HG02884 (cell line): ENCODE measurements at regions not wholly inside any gene's neighbourhood (a gene's known extent, or its start where the extent isn't known, plus 50 kb on each side); places are given as distances from the start of the nearest gene placed in this dataset.
A peak's percentile ranks its signal among the peaks of the same experiment; 100 is the strongest.

Experiments used
- ATAC-seq: cut with Tn5 transposase; IDR thresholded peaks from one replicate; pipeline ENCODE4 v1.9.1; 2021; ENCODE audit warnings: mild to moderate bottlenecking, moderate library complexity; ENCODE audit not compliant: unreplicated experiment

DNA sequence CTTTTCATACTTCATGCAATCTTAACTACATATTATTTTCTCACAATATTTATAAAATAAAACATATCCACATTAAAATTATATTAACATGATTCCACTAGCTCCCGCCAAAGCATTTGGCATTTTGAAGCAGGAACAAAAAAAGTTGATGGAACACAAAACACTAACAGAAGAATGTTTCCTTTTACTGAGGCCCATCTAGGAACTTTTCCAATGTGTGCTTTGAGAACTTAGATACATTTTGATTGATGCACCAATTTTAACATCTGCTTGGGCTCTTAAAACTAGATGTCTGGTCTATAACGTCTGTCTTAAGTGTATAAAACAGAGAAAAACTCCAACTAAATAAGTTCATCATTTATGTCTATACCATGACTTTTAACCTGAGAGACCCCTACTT lies 1214.8 kb downstream of the SORCS1 start:
- no peak for ATAC-seq

DNA sequence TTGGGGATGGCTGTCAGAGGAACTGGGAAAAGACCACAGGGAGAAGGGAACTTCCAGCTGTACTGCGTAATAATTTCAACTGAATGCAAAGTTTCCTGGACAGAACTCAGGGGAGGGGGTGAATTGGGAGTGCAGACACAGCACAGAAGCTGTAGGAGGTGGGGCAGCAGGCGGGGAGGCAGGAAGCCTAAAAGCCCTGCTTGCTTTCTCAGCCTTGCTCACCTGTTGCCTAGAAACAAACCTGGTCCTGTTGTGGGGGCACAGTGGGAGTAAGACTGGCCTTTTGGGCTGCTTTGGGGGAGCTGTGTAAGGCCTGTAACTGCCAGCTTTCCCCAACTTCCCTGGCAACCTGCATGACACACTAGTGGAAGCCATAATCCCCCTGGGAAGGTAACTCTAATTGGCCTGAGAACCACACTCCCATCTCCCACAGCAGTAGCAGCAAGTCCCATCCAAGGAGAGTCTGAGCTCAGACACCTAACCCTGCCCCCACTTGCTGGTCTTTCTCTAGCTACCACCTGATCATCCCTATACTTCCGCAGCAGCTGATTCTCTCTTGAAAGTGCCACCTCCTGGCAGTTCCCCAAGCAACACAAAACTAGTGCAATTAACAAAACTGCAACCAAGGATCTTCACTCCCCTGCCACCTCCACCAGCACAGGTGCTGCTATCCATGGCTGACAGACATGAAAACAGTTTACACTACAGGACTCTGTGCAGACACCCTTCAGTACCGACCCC lies 1239.3 kb downstream of the SORCS1 start:
- ATAC-seq, result no peak

DNA sequence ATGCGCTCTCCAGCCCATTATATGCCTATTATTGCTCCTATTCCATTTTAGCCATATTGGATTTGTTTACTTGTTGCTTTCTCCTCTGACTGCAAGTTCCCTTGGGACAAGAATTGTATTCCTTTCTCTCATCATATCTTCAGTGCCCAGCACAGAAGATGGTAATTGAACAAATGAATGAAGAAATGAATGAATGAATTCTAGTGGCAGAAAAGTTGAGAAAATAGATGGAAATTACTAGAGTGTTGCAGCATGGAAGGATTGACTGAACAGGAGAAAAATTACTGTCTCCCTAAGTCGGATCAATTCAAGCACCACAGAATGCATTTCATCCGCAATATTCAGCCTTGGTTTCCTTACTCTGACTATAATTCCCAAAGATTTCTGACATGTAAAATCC lies 1243.2 kb downstream of the SORCS1 start:
- ATAC-seq, result no peak

DNA sequence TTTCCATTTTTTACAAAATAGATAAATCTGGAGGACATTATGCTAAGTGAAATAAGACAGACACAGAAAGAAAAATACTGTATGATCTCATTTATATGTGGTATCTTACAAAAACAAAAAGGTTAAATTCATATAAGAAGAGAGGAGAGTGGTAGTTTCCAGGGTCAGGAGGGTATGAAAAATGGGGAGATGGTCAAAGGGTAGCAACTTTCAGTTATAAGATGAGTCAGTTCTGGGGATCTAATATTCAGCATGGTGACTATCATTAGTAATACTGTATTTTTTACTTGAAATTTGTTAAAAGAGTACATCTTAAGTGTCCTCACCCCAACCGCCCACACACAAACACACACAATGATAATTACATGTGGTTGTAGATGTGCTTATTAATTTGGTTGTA lies 1250.1 kb downstream of the SORCS1 start:
- ATAC-seq, result no peak

DNA sequence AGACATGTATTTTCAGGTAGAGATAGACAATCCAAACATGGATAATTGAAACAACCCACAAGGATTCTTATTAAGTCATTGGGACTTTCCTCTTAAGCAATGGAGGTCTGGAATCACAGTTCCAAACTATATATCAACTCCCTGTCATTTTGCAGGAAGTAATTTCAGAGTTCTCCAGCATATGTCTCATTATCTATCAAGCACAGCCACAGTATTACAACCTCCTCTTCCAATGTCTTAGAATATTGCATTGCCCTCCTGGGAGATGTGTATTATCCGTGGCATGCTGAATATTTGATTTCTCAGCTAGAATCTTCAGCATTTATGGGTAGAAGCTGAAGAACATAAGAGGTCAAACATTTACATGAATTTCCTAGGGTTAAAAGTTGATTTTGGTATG lies 1255.8 kb downstream of the SORCS1 start:
- no peak for ATAC-seq

DNA sequence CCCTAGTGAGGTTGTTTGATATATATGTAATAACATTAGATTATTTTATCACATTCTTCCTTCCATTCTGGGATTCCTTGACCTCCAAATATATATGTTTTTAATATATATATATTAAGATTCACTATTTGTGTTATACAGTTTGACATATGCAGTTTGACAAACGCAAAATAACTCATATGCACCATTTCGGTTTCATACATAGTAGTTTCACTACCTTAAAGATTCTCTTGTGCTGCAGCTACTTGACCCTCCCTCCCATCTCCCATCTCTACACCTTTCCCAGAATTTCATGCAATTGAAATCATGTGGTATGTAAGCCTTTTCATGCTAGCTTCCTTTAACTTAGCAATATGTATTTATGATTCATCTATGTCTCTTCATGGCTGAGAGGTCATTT lies 1244.4 kb downstream of the SORCS3 start:
- no peak for ATAC-seq

DNA sequence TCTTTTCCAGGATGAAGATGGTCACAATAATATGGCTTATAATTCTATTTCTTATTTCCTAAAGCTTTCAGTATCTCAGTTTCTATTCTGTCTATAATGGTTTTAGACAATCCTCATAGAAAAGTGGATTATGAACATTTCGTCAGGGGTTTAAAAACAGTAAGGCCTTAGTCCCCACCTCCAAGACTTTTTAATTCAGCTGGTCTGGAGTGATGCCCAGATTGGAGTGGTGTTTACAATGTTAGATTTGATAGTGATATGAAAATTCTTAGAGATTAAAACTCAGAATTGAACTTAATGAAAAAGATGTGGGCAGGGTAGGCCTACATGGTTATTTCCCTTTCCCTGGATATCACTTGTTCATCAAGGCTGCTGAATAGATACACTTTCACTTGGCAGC lies 1238.3 kb downstream of the SORCS3 start:
- no peak for ATAC-seq

DNA sequence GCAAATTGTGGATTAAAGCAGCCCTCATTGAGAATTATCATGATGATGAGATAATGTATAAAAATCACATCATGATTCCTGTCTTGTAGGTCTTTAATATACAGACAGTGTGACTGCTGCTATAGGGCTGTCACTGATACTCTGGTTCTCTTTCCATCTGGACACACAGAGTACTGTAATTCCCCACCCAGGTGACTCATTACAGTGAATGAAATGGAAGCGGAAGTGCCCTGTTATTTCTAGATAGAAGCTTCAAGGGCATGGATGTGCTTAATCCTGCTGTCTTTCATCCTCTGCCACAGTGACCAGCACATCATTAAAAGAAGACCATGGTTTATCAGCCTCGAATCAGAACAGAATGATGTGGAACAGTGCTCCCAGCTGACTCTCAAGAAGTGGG lies 1234.0 kb downstream of the SORCS3 start:
- no peak for ATAC-seq

DNA sequence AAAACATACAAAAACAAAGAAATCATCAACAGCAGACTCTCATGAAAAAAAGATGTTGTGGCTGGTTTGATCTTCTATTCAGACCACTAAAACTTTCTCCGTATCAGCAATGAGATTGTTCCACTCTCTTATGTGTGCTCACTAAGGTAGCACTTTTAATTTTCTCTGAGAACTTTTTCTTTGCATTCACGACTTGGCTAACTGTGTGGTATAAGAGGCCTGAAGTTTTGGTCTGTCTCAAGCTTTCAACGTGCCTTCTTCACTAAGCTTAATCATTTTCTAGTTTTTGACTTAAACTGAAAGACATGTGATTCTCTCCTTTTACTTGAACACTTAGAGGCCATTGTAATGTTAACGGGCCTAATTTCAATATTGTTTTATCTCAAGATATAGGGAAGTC lies 1231.6 kb downstream of the SORCS3 start:
- ATAC-seq, result no peak

DNA sequence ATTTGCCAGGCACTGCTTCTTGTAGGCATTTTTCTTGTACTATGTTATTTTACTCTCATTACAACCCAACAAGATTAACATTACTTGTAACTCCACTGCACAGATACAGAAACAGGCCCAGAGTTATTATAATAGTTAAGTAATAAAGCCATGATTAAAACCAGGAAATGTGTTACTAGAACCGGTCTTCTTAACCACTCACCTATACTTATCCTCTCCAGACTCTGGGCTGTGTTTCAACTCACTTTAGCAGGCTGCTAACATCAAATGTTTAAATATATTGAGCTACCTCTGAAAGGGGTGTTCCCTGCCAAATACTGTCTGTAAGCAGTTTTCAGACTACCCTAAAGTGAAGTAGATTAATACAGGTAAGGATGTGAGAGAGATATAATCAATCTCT lies 1227.8 kb downstream of the SORCS3 start:
- no peak for ATAC-seq

DNA sequence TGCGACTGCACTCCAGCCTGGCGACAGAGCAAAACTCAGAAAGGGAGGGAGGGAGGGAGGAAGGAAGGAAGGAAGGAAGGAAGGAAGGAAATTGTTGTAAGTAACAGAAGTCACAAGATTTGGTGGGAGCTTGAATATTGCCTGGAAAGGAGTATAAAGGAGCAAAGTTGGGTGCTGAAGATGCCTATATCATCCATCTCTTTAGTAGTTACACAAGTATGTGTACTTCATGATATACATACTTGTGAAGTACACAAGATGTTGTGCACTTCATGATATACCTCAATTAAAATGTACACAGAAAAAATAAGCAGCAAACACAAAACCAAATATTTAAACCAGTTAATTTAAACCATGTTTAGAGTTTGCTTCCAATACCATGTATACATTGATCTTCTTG lies 1223.8 kb downstream of the SORCS3 start:
- ATAC-seq, result no peak

DNA sequence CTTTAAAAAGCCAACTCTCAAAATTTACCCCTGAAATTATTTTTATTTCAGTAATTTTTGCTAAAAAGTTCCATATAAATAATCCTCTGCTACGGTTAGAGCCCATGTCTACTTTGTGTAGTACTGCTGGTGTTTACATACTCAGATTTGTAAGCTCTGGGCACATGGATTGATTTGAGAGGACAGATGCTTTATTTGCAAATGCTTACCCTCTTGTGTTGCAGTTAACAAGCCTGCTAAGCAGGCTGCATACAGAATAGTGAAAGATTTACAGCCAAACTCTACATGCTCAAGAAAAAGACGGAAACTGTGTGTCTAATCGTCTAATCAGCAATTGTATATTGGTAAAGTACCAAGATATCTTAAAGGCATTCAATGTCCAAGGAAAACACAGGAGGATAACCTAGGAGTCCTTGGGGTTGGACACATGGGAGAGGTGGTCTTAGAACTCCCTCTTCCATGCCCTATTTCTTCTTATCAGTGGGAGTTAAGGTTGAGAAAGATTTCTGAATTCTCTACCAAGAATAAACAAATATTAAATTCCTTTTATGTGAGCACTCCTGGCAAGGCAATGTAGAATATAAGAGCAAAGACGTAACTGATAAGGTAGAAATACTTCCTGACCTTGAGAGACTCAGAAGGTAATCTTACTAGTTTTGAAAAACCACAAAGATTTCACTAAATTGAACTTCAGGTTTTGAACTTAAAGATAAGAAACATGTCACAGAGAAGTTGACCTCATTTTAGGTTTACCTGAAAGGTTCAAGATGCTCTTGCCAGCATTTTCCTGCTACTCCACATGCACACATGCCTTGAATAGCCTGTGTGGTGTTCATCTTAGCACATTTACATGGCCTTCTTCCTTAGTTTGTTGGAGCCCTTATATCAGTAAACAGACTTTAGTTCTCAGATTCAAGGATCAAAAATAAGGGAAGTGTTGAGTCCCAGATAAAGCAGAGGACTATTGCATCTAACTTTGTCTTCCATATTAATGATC lies 1216.5 kb downstream of the SORCS3 start:
- no peak for ATAC-seq

DNA sequence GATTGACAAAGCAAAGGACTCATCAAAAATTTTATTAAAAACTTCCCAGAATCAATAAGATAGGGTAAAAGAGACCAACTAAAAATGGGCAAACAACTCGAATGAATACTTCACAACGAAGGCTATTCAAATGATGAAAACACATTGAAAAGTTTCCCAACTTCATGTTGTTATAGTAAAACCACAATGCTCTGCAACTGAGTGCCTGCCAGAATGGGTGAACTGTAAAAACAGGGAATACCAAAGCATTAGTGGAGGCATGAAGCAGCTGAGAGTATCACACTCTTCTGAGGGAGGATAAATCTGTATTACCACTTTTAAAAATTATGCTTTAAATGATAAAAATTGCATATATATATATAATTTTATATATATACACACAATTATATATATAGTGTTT lies 1214.7 kb downstream of the SORCS3 start:
- ATAC-seq, result no peak

DNA sequence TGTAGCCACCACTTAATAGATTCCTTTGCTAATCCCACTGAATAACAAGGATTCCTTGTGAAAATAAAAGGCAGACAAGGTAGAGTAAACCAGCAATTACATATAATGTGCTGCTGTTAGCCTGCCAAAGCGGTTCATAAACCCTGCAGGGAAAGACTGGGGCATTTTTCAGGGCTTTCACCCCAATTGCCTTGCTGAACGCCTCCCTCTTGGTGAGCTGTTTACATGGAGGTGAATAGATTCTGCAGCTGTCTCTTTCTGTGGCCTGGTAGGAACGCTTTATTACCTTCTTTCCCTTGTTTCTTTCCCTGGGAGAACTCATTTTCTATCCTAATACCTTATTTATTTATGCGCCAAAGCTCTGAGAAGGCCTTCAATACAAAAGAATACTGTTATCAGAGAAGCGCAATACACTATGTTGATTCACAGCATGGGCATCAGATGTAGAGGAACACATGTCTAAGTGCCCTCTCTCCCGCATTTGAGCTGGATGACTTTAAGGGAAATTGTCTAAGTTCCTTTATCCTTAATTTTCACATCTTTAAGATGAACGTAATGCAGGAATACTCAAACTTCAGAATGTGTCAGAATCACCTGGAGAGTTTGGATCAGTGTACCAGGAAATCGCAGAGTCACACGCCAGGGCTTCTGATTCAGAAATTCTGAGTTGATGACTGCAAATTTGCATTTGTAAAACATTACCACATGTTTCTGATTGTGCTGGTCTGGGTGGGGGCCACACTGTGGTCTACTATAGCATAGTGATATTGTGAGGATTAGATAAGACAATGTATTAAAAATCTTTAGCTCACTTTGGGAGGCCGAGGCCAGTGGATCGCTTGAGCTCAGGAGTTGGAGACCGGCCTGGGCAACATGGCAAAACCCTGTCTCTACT lies 1203.8 kb downstream of the SORCS3 start:
- no peak for ATAC-seq

DNA sequence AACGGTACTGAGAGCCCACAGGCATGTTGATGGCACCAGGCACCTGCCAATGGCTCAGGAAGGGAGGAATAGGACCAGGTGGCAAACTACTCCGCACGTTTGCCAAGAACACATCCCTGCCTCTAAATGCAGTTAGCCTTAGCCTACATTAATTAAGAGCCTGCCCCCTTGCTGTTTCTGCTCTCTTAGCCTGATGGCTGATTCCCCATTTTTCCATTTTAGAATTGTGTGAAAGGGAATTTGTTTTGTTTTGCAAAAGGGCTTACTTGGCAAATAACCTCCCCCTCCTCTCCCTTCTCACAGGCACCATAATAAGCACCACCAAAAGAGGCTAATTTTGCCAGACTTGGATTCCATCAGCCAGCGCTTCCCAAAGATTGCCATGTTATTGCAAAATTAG lies 1203.2 kb downstream of the SORCS3 start:
- ATAC-seq, result no peak

DNA sequence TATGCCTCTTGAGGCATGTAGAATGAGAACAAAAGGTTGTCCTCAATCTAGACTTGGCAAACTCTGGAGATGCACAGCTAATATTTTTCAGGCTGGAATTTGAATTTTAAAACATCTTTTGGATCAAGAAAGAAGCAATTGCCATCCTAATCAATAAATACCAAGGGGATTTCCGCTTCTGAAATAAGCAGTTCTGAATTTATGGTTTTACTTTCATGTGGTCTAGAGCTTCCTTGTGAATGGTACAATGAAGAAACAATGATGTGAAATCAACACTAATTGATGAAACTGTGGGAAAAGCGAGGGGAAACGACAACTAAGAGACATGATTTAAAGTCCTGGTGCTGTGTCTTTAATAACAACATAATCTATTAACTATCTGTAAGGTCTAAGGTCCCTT lies 1202.7 kb downstream of the SORCS3 start:
- no peak for ATAC-seq

DNA sequence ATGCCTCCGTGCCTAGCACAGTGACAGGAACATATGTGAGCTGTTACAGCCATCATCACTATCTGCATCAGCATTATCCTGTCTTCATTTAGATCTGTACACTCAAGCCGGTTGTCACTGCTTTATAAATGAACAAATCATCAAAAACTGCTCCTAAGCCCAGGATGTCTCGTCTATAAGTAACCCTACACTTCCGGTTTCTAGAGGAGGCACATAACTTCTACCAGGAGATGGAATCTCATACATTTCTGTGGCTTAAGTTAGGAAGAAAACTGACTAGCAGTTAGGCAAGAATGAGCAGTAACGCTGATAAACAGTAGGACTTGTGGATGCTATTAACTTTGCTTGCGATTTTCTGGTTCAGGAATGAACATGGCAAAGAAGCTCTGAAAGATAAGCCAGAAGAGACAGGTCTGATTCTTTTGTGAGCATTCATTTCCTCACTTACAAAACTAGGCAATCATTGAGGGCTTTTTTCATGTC lies 1199.2 kb downstream of the SORCS3 start:
- no peak for ATAC-seq

DNA sequence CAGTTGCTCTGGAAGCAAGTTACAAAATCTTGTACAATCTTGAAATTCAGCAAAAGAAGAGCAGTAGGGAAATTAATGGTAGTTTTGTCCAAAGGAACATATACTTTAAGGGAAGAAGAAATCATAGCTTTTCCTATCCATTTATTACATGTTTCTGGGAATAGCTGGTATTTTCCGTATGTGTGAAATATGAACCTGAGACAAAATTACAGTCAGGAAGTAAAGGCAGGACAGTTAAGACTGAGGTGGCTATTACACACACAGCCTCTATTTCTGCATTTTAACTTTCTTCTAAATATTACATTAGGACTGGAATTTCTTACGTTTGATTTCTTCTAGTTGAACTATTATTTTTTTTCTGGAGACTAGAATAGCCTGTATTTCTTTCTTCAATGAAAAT lies 1197.3 kb downstream of the SORCS3 start:
- ATAC-seq, result no peak

DNA sequence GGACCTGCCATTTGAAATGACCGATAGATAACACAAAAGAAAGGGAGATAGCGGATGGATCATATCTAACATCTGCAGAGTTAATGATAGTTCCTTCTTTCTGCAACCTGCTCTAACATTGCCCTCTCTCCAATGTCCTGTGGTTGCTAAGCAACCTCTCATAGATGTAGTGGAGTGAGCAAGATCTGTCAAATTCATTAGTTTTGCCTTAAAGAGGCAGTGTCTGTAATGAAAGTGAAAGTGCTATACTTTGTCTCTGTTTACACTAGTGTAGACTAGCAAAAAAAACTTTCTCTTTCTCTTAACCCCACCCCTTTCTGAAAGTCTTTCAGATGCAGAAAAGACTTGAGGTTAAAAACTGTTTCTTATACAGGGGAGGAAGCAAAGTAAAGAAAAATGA lies 1196.9 kb downstream of the SORCS3 start:
- peak; percentile 95 for ATAC-seq

DNA sequence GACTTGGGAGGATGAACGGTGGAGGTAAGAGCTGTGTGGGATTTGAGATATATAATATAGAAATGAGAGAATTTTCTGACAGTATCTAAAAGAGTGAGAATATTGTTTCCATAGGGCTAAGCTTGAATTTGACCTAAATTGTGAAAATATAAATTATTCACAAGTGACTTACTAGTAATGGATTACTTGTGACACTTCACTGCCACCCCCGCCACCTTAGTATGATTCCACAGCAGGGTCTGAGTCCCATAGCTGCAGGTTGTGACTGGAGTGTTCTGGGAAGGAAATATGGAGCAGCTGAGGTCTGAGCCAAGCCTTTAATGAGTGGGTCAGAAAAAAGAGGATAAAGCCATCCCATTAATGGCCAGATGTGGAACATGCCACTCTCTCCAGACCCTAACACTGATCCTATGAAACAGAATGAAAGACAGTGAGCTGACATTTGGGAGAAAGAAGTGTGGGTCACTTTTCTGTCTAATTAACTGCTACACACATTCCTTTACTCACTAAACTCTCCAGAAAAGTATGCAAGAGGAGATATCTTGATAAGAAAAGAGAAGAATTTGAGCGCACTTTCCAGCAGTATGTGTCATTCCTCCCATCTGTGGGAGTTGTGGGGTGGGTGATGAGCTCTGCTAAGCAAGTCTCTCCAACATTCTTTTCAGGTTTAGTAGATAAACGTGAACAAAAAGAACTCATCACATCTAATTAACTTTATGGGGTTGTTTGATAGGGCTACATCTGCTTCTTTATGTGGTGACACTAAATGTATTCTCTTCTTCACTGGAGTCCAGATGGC lies 1193.4 kb downstream of the SORCS3 start:
- ATAC-seq, result no peak
